SK-N-DZ (cell line): ENCODE measurements at regions not wholly inside any gene's neighbourhood (a gene's known extent, or its start where the extent isn't known, plus 50 kb on each side); places are given as distances from the start of the nearest gene placed in this dataset.

ENCODE experiments used
- DNase-seq: peaks from one replicate; pipeline ENCODE4 v3.0.0-alpha.2; 2015; ENCODE audit warnings: low spot score

DNA sequence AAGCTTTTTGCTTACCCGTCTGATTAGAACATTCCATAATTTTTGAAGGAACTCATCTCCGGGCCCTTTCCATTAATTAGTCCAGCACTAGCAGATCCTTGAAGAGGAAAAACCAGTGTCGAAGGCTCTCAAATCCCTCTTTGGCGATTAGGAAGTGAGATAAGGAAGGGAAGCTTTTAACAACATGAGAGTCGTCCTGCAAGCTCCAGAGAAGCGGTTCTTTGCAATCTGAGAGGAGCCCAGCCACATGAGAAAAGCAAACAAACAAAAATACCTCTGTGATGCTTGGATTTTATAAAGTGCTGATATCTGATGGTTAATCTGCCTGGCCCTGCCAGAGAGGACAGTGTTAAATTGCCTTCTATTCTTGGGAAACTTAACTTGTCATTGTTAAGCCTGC lies 339.8 kb upstream of the SALL1 start:
- no peak for DNase-seq

DNA sequence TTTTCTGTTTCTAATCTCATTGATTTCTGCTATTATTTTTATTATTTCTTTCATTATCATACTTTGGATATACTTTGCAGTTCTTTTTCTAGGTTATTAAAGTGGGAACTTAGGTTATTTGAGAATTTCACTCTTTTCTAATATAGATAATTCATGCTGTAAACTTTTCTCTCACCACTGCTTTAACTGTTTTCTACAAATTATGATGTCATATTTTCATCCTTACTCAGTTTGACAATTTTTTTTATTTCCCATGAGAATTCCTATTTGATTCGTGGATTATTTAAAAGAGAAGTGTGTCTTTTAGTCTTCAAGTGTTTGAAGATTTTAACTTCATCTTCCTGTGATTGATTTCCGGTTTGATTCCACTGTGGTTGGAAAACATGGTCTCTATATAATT lies 336.8 kb upstream of the SALL1 start:
- DNase-seq: no peak

GRCh38 chr16:51474414-51475091 lies 323.5 kb upstream of the SALL1 start:
- DNase-seq: no peak

- DNase-seq: no peak
Observed at GRCh38 chr16:51473091-51473490, 322.0 kb upstream of the SALL1 start.

DNA sequence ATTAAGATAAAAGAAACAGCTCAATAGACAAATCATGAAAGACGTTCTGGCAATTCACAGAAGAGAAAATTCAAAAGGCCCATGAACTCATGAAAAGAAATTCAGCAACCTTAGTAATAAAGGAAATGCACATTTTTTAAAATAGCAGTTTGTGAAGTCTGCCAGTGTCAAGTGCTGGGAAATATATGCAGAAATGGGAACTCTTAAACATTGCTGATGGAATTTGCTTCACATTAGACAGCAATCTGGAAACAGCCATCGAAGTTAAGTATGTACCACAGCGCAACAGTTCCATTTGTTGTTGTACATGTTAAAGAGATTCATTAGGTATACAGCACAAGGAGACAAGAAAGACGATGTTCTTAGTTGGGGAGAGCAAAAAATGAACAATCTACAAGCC lies 319.4 kb upstream of the SALL1 start:
- no peak for DNase-seq

DNA sequence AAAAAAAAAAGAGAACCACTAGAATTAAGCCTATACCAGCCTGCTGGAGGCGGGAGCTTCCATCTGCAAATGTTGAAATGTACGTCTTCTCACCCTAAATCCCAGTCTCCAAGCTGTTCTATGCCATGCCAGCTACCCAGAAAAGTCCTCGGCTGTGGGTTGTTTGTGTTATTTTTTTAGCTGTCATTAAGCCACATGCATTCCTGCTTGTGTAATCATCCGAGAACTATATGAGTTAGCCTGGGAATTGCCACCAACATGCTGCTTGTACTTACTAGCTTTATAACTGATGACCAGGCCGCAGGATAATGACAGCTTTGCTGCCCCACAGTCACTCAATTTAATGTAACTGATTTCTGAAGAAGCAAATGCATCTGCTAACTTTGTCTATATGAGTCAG lies 313.9 kb upstream of the SALL1 start:
- DNase-seq: no peak

DNA sequence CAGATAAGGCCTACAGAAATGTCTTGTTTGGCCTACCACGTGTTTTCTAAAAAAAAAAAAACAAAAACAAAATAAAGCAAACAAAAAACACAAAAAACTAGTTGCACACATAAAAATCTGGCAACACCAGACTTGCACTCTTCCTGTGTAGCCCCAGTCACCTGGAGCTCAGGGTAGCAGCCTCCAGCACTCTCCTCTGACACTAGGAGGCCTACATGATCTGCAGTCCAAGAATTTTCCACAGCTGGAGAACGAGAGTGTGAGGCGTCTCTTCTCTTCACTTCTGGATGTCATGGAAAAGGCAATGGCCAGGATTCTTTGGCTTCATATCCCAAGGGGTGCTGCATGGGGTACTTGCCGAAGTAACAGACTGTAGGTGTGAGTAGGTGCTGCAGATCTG lies 310.2 kb upstream of the SALL1 start:
- no peak for DNase-seq

GRCh38 chr16:51458356-51459140 lies 307.5 kb upstream of the SALL1 start:
- DNase-seq: no peak

DNA sequence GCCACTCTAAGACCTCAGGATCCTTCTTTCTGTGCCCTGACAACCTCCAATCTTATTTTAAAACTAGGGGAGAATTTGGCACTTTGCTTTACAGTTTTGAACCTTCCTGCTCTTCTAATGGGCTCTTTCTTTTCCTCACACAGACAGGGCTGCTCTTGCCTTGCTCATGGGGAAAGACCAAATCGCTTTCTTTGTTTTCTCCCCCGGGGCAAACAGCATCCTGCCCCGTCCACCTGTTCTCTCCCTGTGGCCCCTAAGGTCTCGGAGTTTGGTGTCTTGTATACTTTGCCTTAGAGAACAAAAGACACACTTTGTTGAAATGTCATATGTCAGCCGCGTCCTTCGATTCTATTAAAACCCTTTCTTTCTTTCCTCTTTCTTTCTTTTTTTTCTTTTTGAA lies 306.7 kb upstream of the SALL1 start:
- DNase-seq: no peak

GRCh38 chr16:51455398-51455797 lies 304.3 kb upstream of the SALL1 start:
- no peak for DNase-seq

- no peak for DNase-seq
Observed at GRCh38 chr16:51453251-51453650, 302.2 kb upstream of the SALL1 start.

DNA sequence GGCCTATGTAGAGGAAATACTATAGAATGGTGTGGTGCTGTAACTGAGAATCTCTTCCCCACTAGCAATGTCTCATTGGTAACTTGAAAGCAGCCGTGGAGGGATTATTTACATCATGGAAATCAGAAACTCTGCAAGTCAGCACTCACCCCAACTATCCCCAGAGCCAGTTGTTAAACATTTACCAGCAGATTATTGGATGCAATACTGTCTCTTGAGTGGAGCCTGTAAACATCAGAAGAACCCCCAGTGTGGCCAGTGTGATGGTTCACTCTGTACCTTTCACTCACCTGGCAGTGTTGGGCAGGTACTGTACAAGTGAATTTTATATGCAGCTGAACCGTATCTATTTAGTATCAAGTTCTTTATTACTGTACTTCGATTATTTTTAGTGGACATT lies 299.8 kb upstream of the SALL1 start:
- DNase-seq: no peak

- no peak for DNase-seq
Observed at GRCh38 chr16:51450376-51450775, 299.3 kb upstream of the SALL1 start.

DNA sequence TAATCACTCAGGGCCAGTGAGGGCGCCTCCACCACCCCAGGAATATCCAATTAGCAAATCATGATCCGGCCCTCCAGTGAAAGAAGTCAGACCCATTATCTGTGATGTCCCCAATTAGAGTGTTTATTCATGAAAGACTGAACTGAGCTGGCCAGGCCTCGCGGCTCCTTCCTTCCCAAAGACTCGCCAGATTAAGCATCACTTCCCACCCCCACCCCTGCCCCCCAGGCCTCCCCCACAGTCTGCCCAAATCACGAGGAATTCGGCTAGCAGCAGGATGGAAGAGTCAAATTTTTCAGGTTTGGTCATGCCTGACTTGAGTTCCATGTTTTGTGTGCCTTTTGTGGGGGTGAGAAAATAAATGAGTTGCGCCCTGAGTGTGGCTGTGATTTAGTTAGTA lies 298.4 kb upstream of the SALL1 start:
- DNase-seq: no peak

DNA sequence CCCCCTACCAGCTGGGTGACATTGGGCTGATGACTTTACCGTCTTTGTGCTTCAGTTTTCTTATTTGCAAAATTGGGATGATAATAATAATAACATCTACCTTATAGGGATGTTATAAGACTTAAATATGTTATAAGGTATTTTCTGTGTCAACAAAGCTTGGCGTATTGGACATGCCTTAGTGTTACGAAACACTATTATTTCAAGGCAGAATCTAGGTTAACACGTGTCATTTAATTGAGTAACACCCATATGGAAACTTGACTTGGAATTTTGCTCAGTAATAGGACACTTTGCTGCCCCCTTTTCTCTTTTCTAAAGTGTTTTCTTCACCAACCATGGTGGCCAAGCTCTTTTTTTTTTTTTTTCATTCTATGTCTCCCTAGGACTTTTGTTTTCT lies 294.2 kb upstream of the SALL1 start:
- no peak for DNase-seq

DNA sequence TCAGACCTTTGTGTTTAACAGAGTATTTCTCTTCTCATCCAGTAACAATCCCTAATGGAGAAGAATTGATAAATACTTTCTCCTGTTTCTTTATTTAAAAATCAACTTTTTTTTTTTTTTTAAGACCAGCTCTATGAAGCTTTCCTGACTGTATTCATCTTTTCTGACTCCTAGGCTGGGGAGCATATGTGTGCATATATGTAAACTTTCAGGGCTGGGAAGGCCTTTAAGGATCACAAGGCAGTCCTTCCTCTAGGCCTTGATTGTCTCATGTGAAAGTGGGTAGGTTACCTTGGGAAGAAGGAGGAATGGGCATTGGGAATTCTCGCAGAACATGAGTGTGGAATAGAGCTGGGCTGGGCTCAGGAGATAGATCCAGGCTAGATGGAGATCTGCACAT lies 292.9 kb upstream of the SALL1 start:
- no peak for DNase-seq

DNA sequence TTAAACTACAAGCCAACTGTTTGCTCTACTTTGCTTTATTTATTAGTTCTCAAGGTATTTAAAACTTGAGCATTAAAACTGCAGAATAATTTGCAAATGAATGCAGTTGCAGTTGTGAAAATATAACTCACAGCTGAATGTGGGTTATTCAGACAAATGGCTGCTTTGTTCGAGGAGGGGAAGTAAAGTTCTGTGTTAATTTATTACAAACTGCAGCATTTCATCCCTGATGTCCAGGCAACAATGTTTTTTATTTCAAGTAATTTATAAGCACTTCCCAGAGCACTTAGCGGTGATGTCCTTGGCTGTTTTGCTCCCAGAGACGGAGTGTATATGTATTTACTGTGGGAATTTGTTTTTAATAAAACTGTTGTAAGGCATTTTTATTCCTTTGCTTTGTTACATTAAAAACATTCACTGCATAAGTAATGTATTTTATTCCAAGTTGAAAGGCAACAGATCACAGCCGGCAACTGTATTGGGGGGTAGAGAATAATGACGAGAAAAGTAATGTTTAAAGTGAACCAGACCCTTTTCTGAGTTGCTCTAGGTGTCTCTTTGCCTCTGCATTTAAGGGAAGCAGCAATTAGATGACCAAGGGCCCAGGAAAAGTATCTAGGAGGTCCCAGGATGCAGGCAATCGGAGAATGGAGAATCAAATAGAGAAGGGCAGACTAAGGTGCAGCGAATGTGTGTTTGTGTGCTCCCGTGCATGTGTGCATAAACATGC lies 291.2 kb upstream of the SALL1 start:
- no peak for DNase-seq

- DNase-seq: no peak
Observed at GRCh38 chr16:51440131-51440889, 289.2 kb upstream of the SALL1 start.

- no peak for DNase-seq
Observed at GRCh38 chr16:51439271-51439670, 288.2 kb upstream of the SALL1 start.

DNA sequence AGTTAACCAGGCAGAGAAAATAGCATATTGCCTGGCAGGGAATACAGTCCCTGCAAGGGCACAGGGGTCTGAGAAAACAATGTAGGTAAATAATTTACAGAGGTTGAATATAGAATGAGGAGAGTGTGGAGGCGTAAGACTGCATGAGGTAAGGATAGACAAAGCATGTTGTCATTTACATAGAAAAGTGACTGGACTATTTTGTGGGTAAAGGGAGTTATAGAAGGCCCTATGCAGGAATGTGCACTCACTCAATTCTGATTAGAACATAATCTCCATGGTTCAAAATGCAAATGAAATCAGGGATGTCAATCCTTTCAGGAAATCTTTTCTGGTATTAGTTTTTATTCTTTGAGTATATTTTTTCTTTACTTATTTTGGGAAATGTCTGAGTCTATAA lies 285.7 kb upstream of the SALL1 start:
- DNase-seq: no peak

DNA sequence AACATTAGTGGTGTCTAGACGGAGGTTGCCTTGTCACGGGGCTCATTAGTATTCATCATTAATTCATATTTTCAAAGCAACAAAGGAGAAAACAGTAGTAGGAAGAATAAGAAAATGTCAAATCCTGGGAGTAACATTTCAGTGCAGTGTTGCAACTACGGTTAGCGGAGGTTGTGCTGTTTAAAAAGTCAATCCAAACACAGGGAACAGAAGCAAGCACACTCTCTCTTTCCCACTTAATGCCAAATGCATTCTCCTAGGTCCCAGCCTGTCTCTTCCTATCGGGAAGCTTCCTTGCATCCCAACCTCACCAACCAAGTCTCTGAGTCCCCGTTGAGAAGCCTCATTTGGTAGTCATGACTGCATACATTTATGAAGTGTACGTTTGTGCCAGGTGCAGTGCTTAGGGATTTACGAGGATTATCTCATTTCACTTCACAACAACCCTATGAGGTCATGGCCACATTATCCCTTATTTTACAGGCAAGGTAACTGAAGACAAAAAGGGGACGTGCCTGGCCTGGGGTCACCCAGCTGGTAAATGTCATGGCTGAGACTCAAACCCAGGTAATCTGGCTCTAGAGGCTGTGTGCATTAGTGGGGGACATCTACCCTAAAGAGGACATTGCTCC lies 283.6 kb upstream of the SALL1 start:
- DNase-seq: no peak

DNA sequence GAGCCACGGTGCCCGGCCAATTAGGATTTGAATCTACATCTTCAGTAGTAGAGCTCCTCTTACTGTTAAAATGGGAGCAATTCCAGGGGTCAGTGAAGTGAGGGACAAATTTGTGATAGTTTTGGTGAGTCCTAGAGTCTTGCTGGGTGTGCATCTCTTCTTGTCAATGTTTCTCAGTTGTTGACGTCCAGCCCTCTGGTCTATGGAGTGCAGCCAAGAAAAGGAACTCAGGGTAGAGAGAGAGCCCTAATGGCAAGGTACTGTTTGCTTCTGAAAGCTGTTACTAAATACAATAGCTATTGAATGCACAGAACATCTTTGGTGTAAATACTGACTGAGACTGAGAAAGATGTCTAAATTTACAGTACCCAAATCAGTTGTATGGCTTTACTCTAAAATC lies 282.5 kb upstream of the SALL1 start:
- DNase-seq: no peak
